SKM-1 treated with dmso at 0.1 percent for 144 hours (cell line): ENCODE measurements at regions not wholly inside any gene's neighbourhood (a gene's known extent, or its start where the extent isn't known, plus 50 kb on each side); places are given as distances from the start of the nearest gene placed in this dataset.
A peak's percentile ranks its signal among the peaks of the same experiment; 100 is the strongest.

ENCODE experiments used
- DNase-seq: peaks from one replicate; lab custom pipeline; 2025; ENCODE audit not compliant: unreplicated experiment; lab: John Stamatoyannopoulos, UW

DNA sequence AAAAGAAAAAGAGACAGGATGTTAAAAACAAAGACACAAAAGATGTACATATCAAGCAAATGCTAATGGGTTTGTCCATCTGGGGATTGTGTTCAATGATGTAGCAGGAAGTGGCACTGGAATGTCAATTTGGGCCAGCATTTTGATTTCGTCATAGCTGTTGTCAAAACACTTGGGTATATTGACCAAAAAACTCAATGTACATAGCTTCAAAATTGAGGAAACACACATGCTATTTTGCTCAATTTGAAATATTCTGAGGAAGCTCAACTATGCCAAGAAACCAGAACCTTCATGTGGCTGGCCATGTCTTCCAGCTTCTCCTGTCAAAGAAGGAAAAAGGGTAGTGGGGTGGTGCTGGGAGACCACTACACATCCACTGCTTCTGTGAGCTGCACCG is 212.7 kb upstream of the GHITM start:
- no peak for DNase-seq

DNA sequence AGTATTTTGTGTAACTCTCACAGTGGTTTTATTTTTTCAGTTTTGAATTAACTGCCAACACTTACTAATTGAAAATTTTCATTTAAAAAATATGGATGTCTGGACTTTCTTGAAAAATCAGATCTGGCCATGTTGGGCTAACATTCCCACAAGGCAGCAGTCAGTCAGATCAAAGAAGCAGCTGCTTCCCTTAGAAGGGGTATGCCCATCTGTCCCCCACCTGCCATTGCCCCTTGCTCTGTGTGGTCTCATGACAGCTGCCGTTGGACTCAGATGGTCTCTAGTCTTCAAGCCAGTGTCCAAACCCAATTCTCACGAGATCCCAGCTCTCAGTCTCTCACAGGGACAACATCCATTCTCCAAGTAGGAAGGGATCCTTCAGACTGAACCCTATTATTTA is 212.1 kb upstream of the GHITM start:
- DNase-seq: no peak

DNA sequence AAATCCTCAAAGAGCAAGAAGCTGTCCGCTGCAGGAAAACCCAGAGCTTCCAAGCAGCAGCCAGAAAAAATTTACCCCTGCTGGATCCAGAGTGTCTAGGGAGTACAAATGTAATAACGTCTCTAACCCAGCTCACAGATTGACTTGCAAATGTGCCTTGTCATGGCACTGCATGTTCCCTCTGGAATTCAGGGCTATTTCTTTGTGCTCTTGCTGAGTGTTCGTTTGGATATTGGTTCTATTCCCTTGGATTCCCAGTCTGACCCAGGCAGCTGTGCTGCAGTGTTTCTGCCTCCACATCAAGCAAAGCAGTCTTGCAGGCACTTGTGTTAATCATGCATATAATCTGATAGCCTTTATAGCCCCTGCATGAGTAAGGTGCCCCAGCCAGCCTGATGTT is 209.9 kb upstream of the GHITM start:
- no peak for DNase-seq

DNA sequence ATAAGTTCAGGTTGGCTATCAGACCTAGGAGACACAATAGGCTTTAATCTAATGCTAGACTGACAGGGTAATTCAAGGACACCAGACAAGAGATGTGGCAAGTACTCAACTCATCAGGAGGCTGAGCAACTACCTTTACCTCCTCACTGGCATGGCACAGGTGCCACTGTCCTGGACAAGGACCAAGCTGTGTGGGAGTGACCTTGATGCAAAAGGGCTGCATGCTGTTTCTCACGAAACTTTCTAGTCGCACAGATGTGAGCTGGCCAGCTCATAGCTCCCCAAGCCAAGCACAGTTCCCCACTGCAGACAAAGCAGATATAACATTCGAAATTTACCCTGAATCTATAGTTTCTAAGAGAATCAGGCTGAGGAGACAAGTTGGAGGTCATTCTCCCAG is 207.6 kb upstream of the GHITM start:
- DNase-seq: no peak

DNA sequence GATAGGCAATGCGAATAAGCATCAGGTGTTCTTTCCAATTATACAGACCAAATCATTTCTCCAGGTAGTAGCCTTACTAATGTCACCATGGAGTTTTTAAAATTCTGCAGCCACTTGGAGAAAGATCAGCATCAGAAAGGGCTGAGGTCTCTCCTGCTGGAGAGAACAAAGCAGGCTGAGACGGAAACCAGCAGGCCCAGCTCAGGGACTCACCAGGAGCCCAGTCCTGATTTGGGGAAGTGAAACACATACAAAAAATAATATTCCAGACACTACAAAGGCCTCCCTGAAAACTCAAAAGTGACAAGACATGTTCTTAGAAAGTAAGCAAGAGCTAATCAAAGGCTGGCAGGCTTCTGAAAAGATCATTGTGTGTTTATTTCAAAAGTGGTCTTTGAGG is 207.1 kb upstream of the GHITM start:
- no peak for DNase-seq

DNA sequence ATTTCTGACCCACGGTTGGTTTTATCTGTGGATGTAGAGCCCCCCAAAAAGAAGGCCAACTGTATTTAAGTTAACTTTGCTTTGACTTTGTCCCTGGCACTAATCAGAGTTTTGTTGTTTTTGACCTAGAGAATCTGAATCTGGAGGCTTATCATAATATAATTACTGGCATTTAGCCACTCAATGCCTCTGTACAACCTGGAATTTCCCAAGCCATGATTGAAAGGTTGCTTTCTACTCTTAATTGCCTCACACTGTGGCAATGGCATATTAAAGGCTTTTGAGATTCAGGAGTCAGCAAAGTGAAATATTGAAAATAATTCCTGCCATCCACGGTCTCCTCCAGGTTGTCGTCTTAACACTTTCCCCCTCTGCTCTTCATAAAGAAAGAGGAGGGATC is 205.2 kb upstream of the GHITM start:
- DNase-seq: no peak

DNA sequence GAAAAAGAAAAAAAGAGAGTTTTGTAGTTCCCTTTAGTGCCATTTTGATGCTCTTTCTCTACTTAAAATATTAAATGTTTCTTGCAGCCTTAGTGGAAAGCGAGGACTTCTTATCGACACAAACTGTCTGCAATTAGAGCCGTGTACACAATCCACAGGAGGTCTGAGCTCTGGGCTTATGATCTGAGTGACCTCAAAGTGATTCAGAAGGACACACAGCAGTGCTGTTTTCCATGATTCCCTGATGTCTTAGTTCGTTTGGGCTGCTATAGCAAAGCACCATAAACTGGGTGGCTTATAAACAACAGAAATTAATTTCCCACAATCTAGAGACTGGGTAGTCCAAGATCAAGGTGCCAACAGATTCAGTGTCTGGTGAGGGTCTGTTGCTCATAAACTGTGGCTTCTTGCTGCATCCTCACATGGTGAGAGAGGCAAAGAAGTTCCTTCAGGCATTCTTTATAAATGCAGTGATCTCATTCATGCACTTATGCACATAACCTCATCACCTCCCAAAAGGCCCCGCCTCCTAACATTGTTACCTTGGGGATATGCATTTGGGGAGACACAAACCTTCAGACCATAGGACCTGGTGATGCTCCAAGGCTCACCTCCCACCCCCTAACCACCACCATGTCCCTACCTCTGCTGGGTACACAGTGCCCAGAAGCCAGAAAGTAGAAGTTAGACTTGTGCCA is 204.5 kb upstream of the GHITM start:
- DNase-seq: no peak

DNA sequence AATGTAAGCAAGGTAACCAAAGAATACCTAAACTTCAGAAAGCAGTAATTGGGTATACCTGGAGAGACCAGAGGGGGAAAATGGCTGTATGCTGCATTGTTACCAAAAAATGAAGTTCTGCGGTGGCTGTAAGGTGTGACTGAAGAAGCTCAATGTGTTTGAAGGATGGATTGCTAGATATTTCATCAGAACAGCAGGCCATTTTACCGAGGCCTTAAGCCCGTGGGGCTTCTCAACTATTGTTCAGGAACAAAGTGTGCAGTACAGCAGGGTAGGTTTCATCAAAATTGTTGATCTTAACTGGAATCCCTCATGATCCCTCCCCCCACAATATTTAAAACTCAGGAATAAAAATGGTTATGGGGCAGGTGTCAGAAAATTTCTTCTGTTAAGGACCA is 204.0 kb upstream of the GHITM start:
- DNase-seq: no peak

DNA sequence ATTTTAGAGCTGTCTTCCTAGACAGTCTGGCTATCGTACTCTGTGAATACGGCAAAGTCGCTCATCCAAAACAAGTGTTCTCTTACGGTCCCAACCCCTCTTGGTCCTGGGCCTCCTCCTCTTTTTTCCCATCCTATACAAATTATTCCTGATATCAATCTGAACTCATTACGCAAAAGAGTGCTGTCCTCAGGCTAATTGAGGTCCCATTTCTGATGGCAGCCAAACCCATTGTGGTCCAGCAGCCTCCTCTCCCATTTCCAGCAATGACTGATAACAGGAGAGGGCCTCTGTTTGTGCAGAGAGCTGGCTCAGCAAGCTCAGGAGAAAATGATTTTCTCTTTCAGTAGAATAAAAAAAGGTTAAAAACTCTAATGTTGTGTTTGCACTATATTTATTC is 203.4 kb upstream of the GHITM start:
- DNase-seq: no peak

DNA sequence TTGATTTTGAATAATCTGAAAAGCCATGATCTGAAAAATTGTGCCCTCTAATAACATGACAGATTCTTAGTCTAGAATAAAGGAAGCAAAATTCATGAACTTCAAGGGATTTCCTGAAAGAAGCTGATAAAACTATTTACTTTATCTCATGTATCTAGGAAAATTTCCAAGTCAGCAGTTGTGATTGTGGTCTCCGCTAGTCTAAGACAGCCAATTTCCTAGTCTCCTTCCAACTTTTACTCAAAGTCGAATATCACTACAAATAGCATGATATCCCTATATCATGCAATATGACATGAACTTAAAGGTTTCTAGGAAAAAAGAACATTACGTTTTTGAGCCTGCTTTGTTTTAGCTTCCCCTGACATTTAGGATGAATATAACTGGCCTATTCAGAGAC is 202.1 kb upstream of the GHITM start:
- no peak for DNase-seq

DNA sequence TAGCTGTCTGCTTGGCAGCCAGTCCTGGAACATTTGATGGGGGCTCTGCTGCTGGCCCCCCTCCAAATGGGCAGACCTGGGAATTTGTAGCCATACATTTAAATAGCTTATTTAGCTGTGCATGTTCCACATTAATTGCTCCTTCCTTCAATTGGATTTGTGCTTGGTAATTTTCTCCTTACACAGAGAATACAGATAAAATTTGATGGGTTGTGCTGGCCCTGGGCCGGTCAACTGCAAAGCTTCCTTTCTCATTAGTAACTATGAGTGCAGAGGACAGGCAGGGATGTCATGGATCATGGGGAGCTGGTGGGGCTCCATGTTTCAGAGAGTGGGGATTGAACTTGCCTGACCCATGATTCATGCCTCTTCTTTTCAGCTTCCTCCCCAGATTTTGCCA is 201.5 kb upstream of the GHITM start:
- DNase-seq: no peak

DNA sequence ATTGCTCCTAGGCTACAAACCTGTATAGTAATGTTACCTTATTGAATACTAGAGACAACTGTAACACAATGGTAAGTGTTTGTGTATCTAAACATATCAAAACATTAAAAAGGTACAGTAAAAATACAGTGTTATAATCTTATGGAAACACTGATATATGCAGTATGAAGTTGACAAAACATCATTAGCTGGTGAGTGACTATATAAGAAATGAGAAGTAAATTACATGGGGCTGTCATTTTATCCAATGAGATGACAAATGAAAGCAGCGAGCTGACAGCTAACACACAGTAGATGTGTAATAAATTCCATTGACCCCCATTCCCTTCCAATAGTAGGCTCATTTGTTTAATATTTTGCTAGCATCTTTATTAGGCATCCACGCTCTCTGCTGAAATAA is 198.1 kb upstream of the GHITM start:
- no peak for DNase-seq

DNA sequence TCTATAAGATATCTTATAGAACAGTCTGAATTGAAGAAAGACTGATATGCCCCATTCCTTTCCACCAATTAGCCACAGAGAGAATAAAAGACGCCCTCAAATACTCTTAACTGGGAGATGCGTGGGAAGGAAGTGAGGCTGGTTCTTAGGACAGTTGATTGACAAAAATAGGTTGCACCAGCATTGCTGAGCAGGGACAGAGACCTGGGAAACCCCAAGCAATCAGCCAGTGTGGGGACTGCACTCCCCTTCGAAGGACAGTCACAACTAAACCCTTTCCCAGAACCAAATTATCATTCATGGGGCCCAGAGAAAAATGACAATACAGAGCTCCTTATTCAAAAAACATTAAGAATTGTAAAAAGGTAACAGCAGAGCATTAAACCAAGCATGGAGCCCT is 196.9 kb upstream of the GHITM start:
- DNase-seq: no peak

DNA sequence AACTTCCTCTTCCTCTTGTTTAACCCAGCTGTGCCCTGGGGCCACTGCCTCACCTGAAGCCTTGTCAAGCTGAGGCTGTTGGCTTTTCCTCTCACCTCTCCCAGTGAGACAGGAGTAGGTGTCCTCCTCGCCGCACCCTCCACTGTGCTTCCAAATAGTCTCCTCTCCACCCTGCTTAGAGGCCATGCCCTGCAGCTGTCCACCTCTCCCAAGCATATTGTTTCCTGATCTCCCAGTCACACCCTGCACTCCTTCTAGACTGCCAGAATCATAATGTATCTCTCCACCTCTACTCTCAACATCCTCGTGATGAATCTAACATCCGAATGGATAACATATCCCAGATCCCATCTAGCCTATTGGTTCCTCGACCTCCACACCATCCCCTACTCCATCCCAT is 196.3 kb upstream of the GHITM start:
- DNase-seq: no peak

DNA sequence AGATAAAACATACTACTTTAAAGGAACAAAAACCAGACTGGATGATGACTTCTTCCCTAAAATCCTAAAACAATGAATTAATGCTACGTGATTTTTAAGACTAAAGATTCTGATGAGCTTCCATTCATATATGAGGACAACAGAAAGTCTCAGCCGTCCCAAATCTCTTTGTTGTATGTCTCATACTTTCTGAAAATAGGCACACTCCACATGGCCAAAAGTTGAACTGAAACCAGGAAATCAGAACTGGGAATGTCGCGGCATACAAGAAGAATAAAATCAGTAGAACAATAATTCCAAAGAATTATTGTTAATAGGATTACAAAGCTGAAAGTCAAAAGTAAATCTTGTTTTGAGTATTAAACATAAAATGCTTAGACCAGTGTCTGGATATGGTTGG is 195.4 kb upstream of the GHITM start:
- no peak for DNase-seq

DNA sequence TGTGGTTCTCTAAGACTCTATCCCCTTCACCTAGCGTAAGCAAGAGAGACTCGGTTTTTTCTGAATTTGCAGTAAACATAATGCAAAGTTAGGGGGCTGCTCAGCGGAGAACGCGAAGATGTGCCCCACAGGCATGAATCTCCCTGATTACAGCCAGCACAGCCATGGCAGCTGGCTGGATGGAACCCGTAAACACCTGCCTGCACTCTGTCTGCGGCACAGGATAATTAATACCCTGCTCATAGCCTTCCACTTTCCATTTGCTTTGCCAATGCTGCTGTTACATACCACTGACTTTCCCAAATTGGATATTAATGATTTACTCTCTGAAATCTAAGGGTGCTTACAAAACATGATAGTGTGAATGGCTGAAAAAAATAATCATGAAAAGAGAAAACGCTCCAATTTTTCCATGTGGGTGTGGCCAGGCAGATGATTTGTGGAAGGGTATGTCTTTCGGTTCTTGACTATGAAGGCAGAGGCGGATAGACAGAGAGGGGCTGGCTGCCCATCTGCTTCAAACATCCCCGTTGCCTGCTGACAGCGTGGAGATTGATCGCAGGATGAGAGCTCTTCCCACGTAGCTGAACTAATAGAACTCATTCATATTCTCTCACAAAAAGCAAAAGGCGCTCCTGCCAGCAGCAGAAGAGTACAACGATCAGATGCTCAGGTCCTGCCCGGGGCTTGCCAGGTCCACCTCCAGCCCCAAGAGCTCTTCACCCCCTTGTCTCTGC is 193.2 kb upstream of the GHITM start:
- DNase-seq: no peak

DNA sequence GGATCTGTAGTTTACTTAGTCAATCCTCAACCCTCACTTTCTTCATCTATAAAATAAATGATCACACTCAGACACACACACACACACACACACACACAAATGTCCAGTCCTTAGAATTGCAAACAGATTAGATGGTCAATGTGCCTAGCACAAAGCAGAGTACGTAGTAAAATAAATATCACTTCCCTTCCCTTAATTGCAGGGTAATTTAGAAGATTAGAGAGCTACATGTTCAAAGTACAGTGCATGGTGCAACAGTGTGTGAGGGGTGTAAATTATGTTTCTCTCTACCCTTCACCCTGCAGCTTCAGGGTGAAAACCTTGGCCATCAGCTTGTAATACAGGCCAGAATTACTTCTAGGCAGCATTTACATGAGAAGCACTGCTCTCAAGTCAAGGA is 187.0 kb upstream of the GHITM start:
- DNase-seq: no peak

DNA sequence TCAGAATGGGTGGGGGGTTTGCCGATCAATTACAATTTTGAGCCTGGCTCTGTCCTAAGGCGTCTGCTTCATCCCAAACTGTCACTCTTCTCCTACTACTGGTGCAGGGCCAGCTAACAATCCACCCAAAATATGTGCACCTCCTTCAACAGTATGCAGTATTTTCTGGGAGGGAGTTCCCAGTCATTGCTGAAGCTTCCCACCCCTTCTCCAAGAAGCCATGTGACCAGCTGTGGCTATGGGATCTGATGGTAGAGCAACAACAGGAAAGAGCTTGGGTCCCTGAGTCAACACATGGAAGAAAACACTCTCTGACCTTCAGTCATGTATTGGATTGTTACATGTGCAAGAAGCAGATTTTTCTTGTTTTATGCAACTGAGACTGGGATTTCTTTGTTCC is 185.7 kb upstream of the GHITM start:
- DNase-seq: no peak

DNA sequence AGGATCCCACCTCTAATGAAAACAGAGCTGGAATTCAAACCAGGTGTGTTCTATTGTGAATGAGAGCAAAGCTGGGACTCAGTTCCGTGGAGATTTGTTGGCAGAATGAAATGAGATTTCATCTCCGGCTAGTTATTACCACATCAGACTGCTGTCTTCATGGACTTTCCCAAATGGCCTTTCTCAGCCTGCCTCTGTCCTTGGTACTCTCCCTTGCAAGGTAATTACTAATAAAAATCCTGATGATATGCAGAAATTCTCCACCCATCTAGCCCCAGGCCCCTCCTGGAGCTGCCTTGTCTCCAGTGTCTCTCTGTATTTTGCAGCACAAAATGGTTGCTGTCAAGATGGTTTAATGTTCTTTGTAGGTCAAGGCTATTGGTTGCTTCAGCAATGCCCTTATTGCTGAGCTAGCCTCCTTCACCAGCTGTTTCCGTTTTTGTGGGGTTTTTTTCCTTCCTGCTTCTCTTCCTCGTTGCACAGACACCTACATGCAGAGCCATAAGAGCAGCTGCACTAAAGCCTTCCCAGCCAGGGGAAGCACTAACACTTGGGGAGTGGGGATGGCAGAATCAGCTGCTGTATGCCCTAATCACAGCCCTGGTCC is 185.0 kb upstream of the GHITM start:
- DNase-seq: no peak

DNA sequence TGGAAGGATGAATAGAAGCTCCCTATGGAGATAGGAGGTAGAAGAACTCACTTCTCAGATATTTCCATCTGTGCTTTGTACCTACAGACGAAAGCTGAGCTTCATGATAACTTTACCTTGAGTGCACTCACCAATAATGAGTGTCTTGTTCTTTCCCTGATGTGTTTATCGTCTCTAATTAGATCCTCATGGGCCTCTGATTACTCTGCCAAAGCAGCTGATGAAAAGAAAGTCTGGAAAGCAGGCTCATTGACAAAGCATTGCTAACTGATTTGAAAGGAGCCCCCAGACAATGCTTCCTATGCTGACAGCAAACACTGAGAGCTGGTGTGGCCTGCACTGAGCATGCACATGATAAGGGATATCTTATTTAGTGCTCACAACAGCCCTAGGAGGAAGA is 183.9 kb upstream of the GHITM start:
- no peak for DNase-seq

DNA sequence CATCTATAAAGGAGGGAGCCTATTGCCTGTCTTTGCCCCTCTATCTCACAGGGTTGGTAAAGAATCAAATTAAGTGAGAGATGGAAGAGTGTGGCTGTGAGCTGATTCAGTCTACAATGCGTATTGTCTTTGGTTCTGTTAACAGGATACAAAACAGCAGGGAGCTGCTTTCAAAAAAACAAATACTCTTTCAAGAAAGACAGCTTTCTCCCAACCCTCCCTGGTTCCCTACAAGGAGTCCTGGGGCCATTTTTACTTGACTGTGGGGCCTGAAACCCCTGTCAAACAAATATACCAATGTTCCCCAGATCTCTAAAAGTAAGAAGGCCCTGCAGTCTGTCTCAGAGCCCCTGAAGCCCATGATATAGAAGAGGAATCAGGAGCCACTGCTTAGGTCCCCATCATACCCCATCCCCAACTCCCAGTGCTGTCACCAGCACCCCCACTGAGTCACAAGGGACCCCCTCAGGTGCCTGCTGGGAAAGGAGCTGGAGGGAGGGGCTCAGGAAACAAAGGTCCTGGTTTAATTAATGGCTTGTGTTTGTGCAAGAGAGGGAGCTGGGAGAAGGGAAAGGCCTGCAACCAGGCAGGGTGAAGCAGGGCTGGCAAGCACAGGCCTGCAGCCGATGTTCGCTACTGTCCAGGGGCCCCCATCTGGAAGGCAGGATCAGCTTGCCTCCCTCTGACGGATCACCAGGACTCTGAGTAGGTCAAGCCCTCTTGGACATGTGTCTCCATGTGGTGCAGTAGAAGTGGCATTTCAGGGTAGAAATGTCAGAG is 182.0 kb upstream of the GHITM start:
- DNase-seq: no peak

DNA sequence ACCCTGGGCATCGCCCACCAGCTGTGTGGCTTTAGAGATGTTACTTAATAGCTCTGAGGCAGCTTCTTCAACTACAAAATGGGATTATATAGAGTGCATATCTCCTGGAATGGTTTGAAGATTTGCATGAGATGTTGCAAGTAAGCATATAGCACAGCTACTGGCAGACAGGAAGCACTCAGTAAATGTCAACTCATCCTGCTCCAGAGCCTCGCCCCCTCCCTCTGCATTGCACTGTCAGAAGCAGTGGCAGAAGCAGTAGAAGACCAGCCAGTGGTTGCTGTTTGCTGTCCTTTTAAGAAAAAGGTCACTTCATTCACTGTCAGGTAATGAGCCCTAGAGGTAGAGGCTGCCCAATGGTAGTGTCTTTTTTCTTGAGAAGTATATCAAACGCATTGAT is 180.0 kb upstream of the GHITM start:
- DNase-seq: peak; percentile 10
